ENCODE measurements at regions not wholly inside any gene's neighbourhood (a gene's known extent, or its start where the extent isn't known, plus 50 kb on each side); places are given as distances from the start of the nearest gene placed in this dataset.

- no peak for ATAC-seq
- TF ChIP-seq ZC3H10 (CRISPR knock-in tag; IDR thresholded peaks at IDR 0.05) (no peak), SNAI2 (CRISPR knock-in tag; IDR thresholded peaks at IDR 0.05) (no peak), CSDC2 (CRISPR knock-in tag; IDR thresholded peaks at IDR 0.05) (no peak), TSHZ2 (CRISPR knock-in tag; IDR thresholded peaks at IDR 0.05) (no peak), OSR1 (CRISPR knock-in tag; IDR thresholded peaks at IDR 0.05) (no peak), TOX (CRISPR knock-in tag; IDR thresholded peaks at IDR 0.05; ENCODE audit: borderline replicate concordance) (no peak), BACH2 (CRISPR knock-in tag; IDR thresholded peaks at IDR 0.05; ENCODE audit: borderline replicate concordance) (no peak), GLIS3 (CRISPR knock-in tag; IDR thresholded peaks at IDR 0.05) (no peak), ZNF70 (CRISPR knock-in tag; IDR thresholded peaks at IDR 0.05) (no peak), CREB5 (CRISPR knock-in tag; IDR thresholded peaks at IDR 0.05; ENCODE audit: low read depth) (no peak), ZFP3 (CRISPR knock-in tag; IDR thresholded peaks at IDR 0.05) (no peak), ZNF565 (CRISPR knock-in tag; conservative IDR thresholded peaks at IDR 0.05; ENCODE audit: low read depth) (no peak), POU6F1 (CRISPR knock-in tag; IDR thresholded peaks at IDR 0.05; ENCODE audit: borderline replicate concordance, low read depth) (no peak), ZFP30 (CRISPR knock-in tag; IDR thresholded peaks at IDR 0.05) (no peak), ISL1 (CRISPR knock-in tag; IDR thresholded peaks at IDR 0.05) (no peak), CSRNP3 (CRISPR knock-in tag; IDR thresholded peaks at IDR 0.05) (no peak), ESRRG (CRISPR knock-in tag; IDR thresholded peaks at IDR 0.05) (no peak), TCF4 (CRISPR knock-in tag; IDR thresholded peaks at IDR 0.05; ENCODE audit: borderline replicate concordance) (no peak)
These were observed 485.5 kb upstream of the KLHL1 start for GRCh38 chr13:70593716-70594115.

GRCh38 chr13:70585109-70585508 is 476.9 kb upstream of the KLHL1 start:
- TF ChIP-seq OSR1 (CRISPR knock-in tag; IDR thresholded peaks at IDR 0.05) (no peak), ZFP30 (CRISPR knock-in tag; IDR thresholded peaks at IDR 0.05) (no peak), POU6F1 (CRISPR knock-in tag; IDR thresholded peaks at IDR 0.05; ENCODE audit: borderline replicate concordance, low read depth) (no peak), SNAI2 (CRISPR knock-in tag; IDR thresholded peaks at IDR 0.05) (no peak), CREB5 (CRISPR knock-in tag; IDR thresholded peaks at IDR 0.05; ENCODE audit: low read depth) (no peak), ESRRG (CRISPR knock-in tag; IDR thresholded peaks at IDR 0.05) (no peak), CSDC2 (CRISPR knock-in tag; IDR thresholded peaks at IDR 0.05) (no peak), PATZ1 (CRISPR knock-in tag; IDR thresholded peaks at IDR 0.05; ENCODE audit: borderline replicate concordance) (no peak)

More at GRCh38 chr13:70585109-70585508, 476.9 kb upstream of the KLHL1 start:
- no peak for ATAC-seq

All from SK-N-SH treated with all-trans-retinoic acid at 6 μM for 48 hours (cell line).